Medulla oblongata (tissue), 1 donor: ENCODE measurements at regions not wholly inside any gene's neighbourhood (a gene's known extent, or its start where the extent isn't known, plus 50 kb on each side); places are given as distances from the start of the nearest gene placed in this dataset.

Experiments used
- DNase-seq: peaks from one replicate; pipeline ENCODE4 v3.0.0-alpha.2; 2015; ENCODE audit errors: extremely low spot score

- DNase-seq, result no peak
These were observed 505.4 kb downstream of the EIPR1 start for GRCh38 chr2:2872309-2872617.

GRCh38 chr2:2871480-2872308 lies 505.9 kb downstream of the EIPR1 start:
- no peak for DNase-seq

DNA sequence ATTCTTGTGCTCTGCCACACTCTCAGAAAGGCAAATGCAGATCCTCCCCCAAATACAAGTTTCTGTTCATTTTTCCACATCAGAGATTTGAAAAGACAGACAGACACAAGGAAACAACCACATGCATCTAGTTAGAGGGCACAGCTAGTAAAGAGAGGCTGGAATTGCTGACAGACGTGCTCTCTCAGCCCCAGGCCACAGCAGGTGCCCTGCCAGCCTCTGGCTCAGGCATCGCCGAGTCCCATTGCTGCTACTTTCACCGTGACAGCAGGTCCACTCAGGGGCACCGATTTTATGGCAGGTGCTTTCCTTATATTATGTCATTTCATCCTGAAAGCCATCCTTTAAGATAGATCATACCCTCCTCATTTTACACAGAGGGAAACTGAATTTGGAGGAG lies 507.5 kb downstream of the EIPR1 start:
- no peak for DNase-seq

- no peak for DNase-seq
These were observed 508.1 kb downstream of the EIPR1 start for GRCh38 chr2:2869553-2869952.

DNA sequence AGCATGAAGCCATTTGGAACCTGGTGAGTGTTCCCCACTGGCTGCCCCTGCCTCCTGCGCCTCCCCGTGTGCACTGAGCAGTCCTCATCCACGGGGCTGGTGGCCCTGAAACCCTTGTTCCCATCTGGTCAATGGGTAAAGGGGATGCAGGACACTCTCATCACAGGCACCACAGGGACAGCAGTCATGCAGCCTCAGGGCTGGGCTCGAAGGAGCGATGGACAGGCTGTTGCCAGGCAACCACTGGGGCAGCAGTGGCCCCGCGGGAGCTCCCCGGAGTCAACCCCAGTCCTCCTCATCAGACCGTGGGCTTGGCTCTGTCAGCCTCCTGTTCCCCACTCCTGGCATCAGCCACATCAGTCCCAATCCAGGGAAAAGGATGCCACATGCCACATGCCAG lies 509.5 kb downstream of the EIPR1 start:
- DNase-seq, result peak; percentile 28

GRCh38 chr2:2867397-2867979 lies 510.1 kb downstream of the EIPR1 start:
- DNase-seq, result no peak

GRCh38 chr2:2866459-2866858 lies 511.2 kb downstream of the EIPR1 start:
- DNase-seq, result no peak

DNA sequence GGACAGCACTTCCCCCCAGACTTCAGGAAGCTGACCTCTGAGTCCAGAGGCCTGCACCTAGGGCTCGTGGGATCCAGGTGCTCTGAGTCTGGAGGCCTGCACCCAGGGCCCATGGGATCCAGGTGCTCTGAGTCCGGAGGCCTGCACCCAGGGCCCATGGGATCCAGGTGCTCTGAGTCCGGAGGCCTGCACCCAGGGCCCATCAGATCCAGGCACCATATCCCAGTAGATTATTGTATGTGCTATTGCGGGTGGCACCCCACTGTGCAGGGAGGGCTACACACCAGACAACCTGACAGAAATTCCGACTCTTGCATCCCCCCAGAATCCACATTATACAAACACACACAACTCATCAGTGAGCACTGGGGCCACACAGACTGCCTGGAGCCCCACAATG lies 515.2 kb downstream of the EIPR1 start:
- no peak for DNase-seq

GRCh38 chr2:2861666-2862240 lies 515.9 kb downstream of the EIPR1 start:
- no peak for DNase-seq

GRCh38 chr2:2860589-2861300 lies 516.9 kb downstream of the EIPR1 start:
- DNase-seq, result no peak

DNA sequence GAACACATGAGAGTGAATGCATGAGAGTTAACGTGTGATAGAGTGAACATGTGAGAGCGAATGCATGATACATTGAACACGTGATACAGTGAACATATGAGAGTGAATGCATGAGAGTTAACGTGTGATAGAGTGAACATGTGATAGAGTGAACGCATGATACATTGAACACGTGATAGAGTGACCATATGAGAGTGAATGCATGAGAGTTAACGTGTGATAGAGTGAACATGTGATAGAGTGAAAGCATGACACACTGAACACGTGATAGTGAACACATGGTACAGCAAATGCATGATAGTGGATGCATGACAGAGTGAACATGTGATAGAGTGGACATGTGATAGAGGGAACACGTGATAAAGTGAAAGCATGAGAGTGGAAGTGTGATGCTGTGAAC lies 517.9 kb downstream of the EIPR1 start:
- no peak for DNase-seq

DNA sequence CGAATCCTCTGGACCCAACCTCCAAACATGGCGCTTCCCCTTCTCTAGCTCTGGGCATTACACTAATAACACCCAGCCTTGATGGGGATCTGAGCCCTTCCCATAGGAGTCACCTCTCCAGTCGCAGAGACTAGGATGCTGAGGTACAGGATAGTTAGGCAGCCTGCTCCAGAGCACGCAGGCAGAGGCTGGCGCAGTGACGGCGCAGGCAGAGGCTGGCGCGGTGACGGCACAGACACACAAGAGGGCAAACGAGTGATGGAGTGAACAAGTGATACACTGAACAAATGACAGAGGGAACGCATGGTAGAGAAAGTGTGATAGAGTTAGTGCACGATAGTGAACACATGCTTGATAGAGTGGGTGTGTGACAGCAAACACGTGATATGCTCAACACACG lies 518.5 kb downstream of the EIPR1 start:
- DNase-seq, result no peak

DNA sequence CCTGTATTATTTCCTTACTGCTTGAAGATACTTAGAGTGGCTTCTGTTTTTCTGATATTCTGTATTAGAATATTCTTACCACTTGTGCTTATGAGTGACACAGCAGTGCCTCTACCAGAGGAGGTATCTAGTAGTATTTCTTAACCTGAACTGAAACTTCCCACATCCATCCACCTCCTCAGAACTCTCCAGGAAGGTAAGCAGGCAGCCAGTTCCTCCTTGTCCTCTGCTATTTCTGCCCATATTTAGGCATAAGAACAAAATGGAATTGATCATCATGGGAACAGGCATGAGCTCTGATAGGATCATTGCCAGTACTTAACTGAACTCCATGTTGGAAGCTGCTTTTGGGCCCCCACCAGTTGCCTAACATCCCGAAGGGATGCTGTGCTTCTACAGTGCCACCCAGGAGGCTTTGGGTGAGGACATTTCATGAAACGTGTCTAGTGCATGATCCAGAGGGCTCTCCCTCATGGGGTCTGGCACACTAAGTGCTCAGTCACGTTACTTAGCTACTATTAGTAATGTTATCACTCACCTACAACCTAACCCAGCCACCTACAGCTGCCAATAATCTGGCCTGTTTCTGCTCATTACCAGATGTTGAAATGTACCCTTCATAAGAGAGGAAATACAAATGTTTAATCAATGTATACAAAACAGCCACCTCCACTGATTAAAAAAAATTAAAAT lies 520.7 kb downstream of the EIPR1 start:
- DNase-seq, result no peak

DNA sequence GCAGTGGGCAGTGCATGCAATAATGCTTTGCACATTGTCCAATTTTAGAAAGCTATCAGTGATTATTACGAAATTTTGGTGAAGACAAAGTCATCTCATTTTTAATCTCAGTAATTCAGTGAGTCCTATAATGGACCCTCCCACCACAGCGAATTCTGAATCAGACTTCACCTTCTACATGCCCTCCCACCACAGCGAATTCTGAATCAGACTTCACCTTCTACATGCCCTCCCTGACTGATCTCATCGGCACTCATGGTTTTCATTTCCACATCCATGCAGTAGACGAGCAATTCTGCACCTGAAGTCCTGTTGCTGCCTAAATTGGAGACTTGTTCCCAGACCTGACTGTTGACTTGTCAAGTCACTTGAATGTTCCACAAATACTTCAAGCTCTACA lies 522.3 kb downstream of the EIPR1 start:
- DNase-seq, result no peak

GRCh38 chr2:2853346-2853745 lies 522.3 kb upstream of the MYT1L start:
- no peak for DNase-seq

DNA sequence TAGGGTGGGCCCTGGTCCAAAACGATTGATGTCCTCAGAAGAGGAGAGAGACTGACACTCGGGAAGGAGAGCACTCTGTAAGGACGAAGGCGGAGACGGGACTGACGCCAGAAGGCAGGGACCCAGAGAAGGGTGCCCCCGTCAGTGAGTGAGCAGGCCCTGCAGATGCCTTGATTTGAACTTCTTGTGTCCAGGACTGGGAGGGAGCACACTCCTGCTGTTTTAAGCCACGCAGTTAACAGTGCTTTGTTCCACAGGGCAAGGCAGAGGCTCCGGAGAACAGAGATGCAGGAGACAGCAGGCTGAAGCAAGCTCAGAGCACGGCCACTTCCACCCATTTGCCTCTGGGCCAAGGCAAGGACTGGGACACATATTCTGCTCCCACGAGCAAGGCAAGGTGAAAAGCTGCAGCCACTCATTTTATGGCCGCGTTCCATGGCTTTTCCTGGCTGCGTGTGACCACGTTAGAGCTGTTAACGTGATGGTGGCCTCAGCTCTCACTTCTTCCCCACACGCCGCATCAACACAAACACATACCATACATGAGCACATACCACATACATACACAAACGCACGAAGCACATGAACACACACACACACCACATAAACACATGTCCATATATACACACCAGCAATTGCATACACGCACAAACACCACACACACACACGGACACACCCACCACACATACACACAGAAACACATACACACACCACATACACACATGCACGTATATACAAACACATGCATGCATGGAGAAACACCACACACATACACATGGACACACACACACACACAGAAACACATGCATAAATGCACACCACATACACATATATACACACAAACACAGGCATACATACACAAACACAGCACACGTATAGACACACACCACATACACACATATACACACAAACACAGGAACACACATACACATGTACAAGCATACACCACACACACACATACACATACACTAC lies 521.0 kb upstream of the MYT1L start:
- no peak for DNase-seq

GRCh38 chr2:2851316-2851715 lies 520.2 kb upstream of the MYT1L start:
- no peak for DNase-seq

DNA sequence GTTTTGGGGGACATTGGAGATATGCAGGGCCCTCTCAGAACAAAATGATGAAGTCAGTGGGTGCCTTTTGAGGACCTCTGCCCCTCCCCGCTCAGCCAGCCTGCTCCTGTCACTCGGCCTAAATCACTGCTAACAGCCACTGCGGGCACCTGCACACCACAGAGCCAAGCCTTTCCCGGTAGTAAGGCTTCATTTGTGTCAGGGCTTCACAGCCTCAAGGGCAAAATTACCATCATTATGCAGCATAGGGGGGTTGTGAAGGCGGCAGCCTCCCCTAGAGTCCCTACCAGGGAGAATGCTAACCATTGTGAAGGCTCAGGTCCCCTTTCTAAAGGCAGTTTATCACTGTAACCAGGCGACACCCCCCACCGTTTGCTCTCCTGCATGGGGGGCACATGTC lies 519.8 kb upstream of the MYT1L start:
- no peak for DNase-seq

- DNase-seq, result no peak
These were observed 519.2 kb upstream of the MYT1L start for GRCh38 chr2:2850218-2850755.

DNA sequence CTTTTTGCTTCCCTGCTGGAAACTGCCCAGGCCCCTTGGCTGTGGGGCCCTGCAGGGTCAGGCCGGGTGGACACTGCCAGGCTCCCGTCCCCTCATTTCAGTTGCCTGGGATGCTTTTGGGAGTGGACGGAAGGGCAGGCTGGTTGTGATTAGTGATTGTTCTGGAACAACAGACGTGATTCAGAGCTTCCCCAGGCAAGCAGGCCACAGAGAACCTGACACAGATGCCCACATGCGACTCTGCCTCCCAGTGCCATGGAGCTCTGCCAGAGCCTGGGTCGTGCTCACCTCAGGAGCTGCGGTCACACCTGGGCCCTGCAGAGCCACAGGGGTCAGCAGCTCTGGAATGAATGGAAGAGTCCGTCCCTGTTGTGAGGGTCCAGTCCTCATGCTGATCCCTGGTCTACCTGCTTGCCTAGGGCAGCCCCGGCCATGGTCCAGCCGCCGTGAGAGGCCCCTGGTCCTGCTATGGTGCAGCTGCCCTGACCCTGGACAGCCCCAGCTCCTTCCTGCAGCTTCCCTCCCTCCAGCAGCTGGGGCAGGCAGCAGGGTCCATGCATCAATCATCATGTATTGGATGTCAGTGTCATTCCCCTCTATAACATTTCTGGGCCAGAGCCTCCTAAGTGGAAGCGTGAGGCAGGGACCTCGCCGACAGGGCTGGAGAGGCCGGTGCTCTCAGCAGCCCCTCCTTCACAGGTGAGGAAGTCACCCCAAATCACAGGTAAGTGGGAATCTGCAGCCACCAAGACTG lies 518.6 kb upstream of the MYT1L start:
- no peak for DNase-seq
